ENCODE measurements at regions not wholly inside any gene's neighbourhood (a gene's known extent, or its start where the extent isn't known, plus 50 kb on each side); places are given as distances from the start of the nearest gene placed in this dataset.
"Not testable (repeated sequence)": the region's sequence is repeated elsewhere in the genome, so short reads cannot be mapped to it uniquely, and the experiment has no call there.

- no peak for DNase-seq
Measured at GRCh38 chr6:6987749-6988148, 120.0 kb upstream of the RREB1 start.

DNA sequence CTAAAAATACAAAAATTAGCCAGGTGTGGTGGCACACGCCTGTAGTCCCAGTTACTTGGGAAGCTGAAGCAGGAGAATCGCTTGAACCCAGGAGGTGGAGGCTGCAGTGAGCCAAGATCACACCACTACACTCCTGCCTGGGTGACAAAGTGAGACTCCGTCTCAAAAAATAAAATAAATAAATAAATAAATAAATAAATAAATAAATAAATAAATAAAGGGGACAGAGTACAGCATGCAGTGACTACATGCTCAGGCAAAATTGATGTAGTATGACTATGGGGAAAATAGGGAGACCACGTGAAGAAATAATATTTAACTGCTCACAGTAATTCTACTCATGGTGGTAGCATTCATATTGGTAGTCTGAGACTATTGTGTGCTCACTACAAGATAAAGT, 117.7 kb upstream of the RREB1 start:
- DNase-seq: not testable (repeated sequence)

DNA sequence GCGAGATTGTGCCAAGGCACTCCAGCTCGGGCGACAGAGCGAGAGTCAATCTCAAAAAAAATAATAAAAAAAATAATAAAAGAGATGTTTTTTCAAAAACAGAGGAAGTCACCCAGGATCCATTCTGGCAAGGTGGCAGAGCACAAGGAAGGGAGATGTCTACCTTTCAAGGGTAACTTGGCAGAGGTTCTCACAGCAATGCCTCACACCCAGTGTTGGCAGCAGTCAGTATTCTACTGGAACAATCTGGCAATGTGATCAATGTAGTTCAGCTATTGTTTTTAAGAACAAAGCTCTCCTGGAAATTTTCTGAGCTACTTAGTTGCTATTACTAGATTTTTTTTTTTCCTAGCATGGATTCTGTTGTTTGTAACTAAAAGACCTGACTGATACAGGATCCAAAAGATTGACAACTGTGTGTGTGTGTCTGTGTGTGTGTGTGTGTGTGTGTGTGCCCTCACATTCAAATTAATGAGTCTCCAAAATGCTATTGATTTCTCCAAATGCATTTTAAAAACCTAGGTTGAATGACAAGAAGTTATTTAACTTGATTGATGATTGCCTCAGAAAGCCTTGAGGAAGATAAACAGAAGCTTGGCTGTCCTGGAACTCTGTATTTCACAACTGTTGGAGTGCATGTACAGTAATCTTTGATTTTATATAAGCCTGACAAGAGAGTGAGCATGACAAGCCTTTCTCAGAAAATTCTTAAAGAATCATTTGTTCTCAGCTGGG, 114.1 kb upstream of the RREB1 start:
- DNase-seq: no peak

GRCh38 chr6:6994796-6995195, 113.0 kb upstream of the RREB1 start:
- DNase-seq: no peak

- DNase-seq: no peak
Measured at GRCh38 chr6:6995328-6995727, 112.4 kb upstream of the RREB1 start.

- DNase-seq: no peak
Measured at GRCh38 chr6:6996124-6996523, 111.6 kb upstream of the RREB1 start.

DNA sequence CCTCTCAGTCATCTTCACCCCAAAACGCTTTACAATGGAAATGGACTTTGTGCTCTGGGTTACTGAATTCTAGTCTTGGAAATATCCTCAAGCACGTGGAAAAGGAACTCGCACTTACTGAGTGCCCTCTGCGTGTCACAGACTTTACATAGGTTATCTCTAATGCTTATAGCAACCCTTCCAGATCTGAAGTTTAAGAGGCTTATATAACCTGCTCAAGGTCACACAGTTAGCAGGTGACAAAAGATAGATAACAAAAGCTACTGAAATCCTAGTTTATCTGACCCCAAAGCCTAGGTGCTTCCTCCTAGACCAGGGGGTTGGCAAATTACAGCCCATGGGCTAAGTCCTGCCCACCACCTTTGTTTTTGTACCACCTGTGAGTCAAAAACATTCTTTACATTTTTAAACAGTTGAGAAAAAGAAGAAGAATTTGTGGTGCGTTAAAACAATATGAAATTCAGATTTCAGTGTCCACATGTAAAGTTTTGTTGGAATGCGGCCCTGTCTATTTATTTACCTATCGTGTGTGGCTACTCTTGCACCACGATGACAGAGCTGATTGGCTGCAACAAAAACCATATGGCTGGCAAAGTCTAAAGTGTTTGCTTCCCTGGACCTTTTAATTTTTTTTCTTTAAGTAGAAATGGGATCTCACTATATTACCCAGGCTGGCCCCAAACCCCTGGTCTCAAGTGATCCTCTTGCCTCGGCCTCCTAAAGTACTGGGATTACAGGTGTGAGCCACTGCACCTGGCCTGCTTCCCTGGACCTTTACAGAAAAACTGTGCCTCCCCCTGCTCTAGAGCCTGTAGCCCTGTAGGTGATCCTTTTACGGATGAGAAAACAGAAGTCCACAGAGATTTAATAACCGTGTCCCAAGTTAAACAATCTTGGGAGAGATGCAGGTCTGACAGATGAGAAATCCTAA, 110.2 kb upstream of the RREB1 start:
- no peak for DNase-seq

- DNase-seq: no peak
Measured at GRCh38 chr6:6998194-6998569, 109.6 kb upstream of the RREB1 start.

- no peak for DNase-seq
Measured at GRCh38 chr6:7000825-7001777, 106.7 kb upstream of the RREB1 start.

- no peak for DNase-seq
Measured at GRCh38 chr6:7003041-7003440, 104.7 kb upstream of the RREB1 start.

DNA sequence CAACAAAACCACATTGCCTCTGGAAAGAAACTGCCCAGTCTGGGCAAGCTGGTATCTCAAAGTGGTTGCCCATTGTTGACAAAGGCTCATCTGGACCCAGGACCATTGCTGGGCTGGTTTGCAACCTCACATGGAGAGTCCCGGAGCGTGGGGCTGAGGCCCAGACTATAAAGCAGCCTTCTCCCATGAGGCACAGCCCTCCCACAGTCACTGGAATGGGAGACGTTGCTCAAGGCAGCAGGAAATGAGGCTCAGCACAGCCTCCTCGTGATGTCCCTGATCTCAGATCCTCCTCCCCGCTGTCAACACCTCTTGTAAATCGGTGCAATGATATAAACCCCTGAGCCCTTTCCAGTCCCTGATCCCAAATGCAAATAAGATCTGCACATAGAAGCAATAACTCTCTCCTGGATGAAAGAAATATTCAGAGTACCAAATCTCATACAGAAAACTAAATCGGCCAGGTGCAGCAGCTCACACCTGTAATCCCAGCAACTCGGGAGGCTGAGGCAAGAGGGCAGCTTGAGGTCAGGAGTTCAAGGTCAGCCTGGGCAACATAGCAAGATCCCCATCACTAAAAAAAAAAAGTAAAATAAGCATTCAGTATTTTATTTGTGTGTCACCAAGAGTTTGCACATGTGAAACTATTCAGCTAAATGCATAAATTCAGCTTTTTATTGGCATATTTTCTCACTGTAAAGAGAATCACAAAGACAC, 103.0 kb upstream of the RREB1 start:
- DNase-seq: no peak

DNA sequence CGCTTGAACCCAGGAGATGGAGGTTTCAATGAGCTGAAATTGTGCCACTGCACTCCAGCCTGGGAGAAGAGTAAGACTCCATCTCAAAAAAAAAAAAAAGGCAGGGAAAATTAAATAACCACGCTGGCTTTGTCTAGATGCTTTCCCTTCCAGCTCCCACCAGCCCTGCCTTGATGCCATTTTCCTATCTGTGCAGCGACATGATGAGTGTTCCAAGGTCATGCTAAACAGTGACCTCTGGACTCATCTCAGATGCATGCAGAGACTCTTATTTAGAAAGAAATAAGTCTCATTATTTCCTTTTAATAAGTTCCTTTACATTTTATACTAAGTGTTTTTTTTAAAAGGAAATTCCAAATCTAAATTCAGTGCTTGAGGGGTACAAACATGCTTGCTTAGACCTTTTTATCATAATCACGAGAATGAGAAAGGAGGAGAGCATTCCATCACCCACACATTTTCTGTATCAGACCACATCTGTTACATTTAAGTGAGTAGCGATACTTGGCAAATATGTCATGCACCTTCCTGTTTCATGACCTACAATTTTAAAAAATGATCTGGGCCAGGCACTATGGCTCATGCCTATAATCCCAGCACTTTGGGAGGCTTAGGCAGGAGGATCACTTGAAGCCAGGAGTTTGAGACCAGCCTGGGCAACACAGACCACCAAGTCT, 101.1 kb upstream of the RREB1 start:
- DNase-seq: no peak

GRCh38 chr6:7008451-7008988, 99.2 kb upstream of the RREB1 start:
- no peak for DNase-seq

- DNase-seq: no peak
Measured at GRCh38 chr6:7016226-7016625, 91.5 kb upstream of the RREB1 start.

- DNase-seq: no peak
Measured at GRCh38 chr6:7021301-7021700, 86.5 kb upstream of the RREB1 start.

- no peak for DNase-seq
Measured at GRCh38 chr6:7025861-7026260, 81.9 kb upstream of the RREB1 start.

- DNase-seq: not testable (repeated sequence)
Measured at GRCh38 chr6:7028963-7029362, 78.8 kb upstream of the RREB1 start.

DNA sequence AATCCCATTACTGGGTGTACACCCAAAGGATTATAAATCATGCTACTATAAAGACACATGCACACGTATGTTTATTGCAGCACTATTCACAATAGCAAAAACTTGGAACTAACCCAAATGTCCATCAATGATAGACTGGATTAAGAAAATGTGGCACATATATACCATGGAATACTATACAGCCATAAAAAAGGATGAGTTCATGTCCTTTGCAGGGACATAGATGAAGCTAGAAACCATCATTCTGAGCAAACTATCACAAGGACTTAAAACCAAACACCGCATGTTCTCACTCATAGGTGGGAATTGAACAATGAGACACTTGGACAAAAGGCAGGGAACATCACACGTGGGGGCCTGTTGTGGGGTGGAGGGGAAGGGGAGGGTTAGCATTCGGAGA, 76.8 kb upstream of the RREB1 start:
- DNase-seq: not testable (repeated sequence)

GRCh38 chr6:7033202-7033601, 74.6 kb upstream of the RREB1 start:
- DNase-seq: no peak

DNA sequence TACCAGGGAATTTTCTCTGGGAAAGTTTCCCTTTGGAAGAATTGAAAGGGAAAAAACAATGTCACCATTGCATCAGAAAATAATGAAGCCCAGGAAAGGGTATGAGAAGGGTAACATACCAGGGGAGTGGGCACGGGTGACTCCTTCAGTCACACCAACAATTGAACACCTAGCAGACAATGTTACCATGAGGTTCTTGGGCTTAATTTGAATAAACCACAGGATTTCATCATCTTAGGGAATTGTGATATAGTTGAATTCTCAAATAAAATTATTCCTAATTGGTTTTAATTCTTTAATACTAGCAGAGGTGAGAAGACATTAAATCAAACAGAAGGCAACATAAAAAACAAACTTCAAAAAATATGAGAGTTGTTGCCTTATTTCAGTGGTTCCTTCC, 73.7 kb upstream of the RREB1 start:
- no peak for DNase-seq

DNA sequence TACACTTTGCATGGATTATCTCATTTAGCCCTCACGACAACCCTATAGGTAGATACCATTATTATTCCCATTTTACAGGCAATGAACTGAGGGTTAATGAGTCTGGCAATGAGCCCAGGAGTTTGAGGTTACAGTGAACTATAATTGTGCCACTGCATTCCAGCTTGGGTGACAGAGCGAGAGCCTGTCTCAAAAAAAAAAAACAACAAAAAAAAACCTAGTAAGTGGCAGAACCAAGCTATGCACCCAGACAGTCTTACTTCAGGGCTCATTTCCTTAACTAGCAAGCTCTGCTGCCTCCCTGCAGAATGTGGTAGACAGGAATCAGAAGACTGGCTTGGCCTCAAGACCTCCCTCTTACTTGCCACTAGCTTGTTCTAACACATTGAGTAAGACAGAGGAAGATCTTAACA, 71.9 kb upstream of the RREB1 start:
- DNase-seq: no peak
